Gastrocnemius medialis (tissue), 4 donors: ENCODE measurements at regions not wholly inside any gene's neighbourhood (a gene's known extent, or its start where the extent isn't known, plus 50 kb on each side); places are given as distances from the start of the nearest gene placed in this dataset.

Experiments used
- CTCF ChIP-seq, 5 experiments: fragments of 450-650 bp in 3 of 5; fragments of 200-600 bp in 2 of 5; sonication (generic) in 2 of 5; IDR thresholded peaks in 4 of 5; conservative IDR thresholded peaks in 1 of 5; 1 replicate in 4 of 5; 2 replicates in 1 of 5; pipeline ENCODE4 v1.5.1; 2016 to 2019; ENCODE audit warnings: antibody characterized with exemption in 5 of 5, mild to moderate bottlenecking in 3 of 5, moderate library complexity in 3 of 5
- POLR2A ChIP-seq, 2 donors: fragments of 450-650 bp; IDR thresholded peaks; one replicate each; pipeline ENCODE4 v1.6.1; 2017; ENCODE audit warnings: antibody characterized with exemption in 2 of 2, mild to moderate bottlenecking in 2 of 2, moderate library complexity in 2 of 2

GRCh38 chr9:32171339-32171738, 213.1 kb upstream of the ACO1 start:
- TF ChIP-seq CTCF (IDR thresholded peaks at IDR 0.05 in 4 of 5, conservative IDR thresholded peaks at IDR 0.05 in 1 of 5) (no peak), POLR2A (IDR thresholded peaks at IDR 0.05) (no peak)
